A673 (cell line): ENCODE measurements at regions not wholly inside any gene's neighbourhood (a gene's known extent, or its start where the extent isn't known, plus 50 kb on each side); places are given as distances from the start of the nearest gene placed in this dataset.

Source experiments
- BruUV-seq: library from RNA; stranded (reverse); fragments of 400-500 nt; replicated peaks from 2 replicates; lab custom pipeline; 2021; lab: Mats Ljungman, UMichigan
- CTCF ChIA-PET: fragments of 300-600 bp; sonication (Branson Sonifier 250); formaldehyde crosslinking; loops from one replicate; lab custom pipeline; 2022; ENCODE audit warnings: antibody characterized with exemption; lab: Charles Lee
- POLR2A ChIA-PET: fragments of 300-600 bp; sonication (Branson Sonifier 250); formaldehyde crosslinking; loops from one replicate; lab custom pipeline; 2022; ENCODE audit warnings: antibody characterized with exemption; ENCODE audit not compliant: low non-redundant PET; lab: Charles Lee
- DNase-seq: peaks from one replicate; pipeline ENCODE4 v3.0.0-alpha.2; 2015; ENCODE audit warnings: low spot score
- H3K27ac ChIP-seq: fragments of 200-600 bp; sonication (generic); 2 replicates; pipeline ENCODE4 v1.5.1; 2016; ENCODE audit warnings: mixed run types, low read depth, mild to moderate bottlenecking, mixed read lengths, antibody characterized with exemption, low read length; ENCODE audit not compliant: poor library complexity, severe bottlenecking
- H3K27me3 ChIP-seq: fragments of 200-600 bp; sonication (generic); replicated peaks from 2 replicates; pipeline ENCODE4 v1.6.1; 2017; ENCODE audit warnings: mixed run types, low read depth, mild to moderate bottlenecking, mixed read lengths, antibody characterized with exemption, low read length; ENCODE audit not compliant: insufficient read depth, poor library complexity
- H3K36me3 ChIP-seq: fragments of 200-600 bp; sonication (generic); 2 replicates; pipeline ENCODE4 v1.6.1; 2016; ENCODE audit warnings: mixed run types, mild to moderate bottlenecking, mixed read lengths, antibody characterized with exemption, low read length; ENCODE audit not compliant: insufficient read depth, poor library complexity, severe bottlenecking
- H3K4me1 ChIP-seq: fragments of 200-600 bp; sonication (generic); 2 replicates; pipeline ENCODE4 v1.6.1; 2017; ENCODE audit warnings: mixed run types, mild to moderate bottlenecking, mixed read lengths, antibody characterized with exemption, low read length; ENCODE audit not compliant: insufficient read depth, poor library complexity, severe bottlenecking
- H3K4me3 ChIP-seq: fragments of 200-600 bp; sonication (generic); 2 replicates; pipeline ENCODE4 v1.5.1; 2016; ENCODE audit warnings: low read depth, mixed run types, mild to moderate bottlenecking, mixed read lengths, low read length; ENCODE audit not compliant: poor library complexity, severe bottlenecking
- H3K9me3 ChIP-seq: fragments of 200-600 bp; sonication (generic); 2 replicates; pipeline ENCODE4 v1.6.1; 2016; ENCODE audit warnings: mixed run types, low read depth, mild to moderate bottlenecking, mixed read lengths, antibody characterized with exemption, low read length; ENCODE audit not compliant: poor library complexity, severe bottlenecking
- EZH2 ChIP-seq: fragments of 200-600 bp; sonication (generic); IDR thresholded peaks from 2 replicates; pipeline ENCODE4 v1.6.1; 2017; ENCODE audit warnings: borderline replicate concordance, low read depth, mild to moderate bottlenecking, mixed read lengths, antibody characterized with exemption, low read length; ENCODE audit not compliant: poor library complexity, severe bottlenecking
- intact Hi-C: fragments of 100-400 bp; cut with micrococcal nuclease; formaldehyde crosslinking; loops from one replicate; pipeline ENCODE4 v1.10.0; 2022; ENCODE audit not compliant: unreplicated experiment
- TF ChIP-seq, protein P1 (sequence below): fragments of 300-800, 200-600 bp; sonication (generic); conservative IDR thresholded peaks from 2 replicates; pipeline ENCODE4 v1.5.1; 2017; ENCODE audit warnings: low read depth, mild to moderate bottlenecking, antibody characterized with exemption, low read length, moderate library complexity, mixed read lengths

DNA sequence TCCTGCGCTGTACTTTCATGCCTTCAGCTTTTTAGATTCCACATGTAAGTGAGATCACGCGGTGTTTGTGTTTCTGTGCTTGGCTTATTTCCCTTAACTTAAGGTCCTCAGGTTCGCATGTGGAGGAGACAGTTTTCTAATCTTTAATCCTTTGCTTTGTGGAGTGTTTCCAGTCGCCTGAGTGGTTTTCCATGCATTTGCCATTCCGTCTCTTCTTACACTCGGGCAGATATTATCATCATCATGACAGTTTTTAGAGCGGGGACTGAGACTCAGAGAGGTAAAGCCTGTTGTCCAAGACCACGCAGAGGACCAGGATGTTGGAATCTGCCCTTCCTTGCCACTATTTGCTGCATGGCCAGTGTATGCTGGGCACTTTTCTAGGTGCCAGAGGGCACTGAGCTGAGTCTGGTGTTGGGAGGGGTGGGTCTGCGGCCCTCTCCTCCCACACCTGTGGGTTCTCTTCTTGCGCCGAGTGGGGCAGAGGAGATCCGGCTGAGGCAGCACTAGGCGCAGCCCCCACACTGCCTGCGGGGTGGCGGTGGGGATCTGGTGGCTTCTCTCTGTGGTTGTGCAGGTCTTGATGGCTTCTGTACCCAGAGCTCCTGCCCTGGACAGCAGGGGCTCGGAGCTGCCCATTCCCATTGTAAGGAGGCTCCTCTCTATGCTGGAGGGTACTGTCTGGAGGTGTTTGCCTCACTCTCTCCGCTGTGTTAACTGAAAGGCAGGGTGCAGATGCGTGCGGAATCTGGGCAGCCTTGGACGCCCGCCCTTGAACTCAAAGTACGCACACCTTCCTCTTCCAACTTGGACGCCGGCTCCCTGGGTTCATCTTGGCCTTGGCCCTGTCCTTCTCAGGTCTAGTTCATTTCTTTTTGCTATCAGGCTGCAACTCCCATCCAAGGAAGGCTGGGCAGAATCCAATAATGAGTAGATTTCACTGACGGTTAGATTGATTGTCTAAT is 156.0 kb upstream of the RGMA start:
- POLR2A ChIA-PET, result no interaction called here
- CTCF ChIA-PET, result no interaction called here
- Histone ChIP-seq H3K36me3 (no peaks in the 10 kb centered on the region), H3K27ac (no peak overlapping the region), H3K4me3 (no peak overlapping the region), H3K27me3 (no peaks in the 10 kb centered on the region), H3K9me3 (no peaks in the 10 kb centered on the region), H3K4me1 (no peaks in the 10 kb centered on the region)
- TF ChIP-seq, protein P1, sequence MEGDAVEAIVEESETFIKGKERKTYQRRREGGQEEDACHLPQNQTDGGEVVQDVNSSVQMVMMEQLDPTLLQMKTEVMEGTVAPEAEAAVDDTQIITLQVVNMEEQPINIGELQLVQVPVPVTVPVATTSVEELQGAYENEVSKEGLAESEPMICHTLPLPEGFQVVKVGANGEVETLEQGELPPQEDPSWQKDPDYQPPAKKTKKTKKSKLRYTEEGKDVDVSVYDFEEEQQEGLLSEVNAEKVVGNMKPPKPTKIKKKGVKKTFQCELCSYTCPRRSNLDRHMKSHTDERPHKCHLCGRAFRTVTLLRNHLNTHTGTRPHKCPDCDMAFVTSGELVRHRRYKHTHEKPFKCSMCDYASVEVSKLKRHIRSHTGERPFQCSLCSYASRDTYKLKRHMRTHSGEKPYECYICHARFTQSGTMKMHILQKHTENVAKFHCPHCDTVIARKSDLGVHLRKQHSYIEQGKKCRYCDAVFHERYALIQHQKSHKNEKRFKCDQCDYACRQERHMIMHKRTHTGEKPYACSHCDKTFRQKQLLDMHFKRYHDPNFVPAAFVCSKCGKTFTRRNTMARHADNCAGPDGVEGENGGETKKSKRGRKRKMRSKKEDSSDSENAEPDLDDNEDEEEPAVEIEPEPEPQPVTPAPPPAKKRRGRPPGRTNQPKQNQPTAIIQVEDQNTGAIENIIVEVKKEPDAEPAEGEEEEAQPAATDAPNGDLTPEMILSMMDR, result no peak
- no peak for TF ChIP-seq EZH2
- no TSS peak for BruUV-seq
- no peak for DNase-seq
- intact Hi-C loops, result no loop called here

DNA sequence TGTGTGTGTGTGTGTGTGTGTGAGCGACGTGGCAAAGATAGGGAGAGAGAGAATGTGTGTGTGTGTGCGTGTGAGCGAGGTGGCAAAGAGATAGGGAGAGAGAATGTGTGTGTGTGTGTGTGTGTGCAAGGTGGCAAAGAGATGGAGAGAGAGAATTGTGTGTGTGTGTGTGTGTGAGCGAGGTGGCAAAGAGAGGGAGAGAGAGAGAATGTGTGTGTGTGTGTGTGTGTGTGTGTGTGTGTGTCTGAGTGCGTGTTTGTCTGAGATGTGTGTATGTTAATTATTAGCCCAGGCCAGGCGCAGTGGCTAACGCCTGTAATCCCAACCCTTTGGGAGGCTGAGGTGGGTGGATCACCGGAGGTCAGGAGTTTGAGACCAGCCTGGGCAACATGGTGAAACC is 154.6 kb upstream of the RGMA start:
- BruUV-seq, result no TSS peak
- TF ChIP-seq, protein P1, result no peak
- TF ChIP-seq EZH2, result no peak
- Histone ChIP-seq H3K27me3 (no peaks in the 10 kb centered on the region), H3K4me1 (no peaks in the 10 kb centered on the region), H3K36me3 (no peaks in the 10 kb centered on the region), H3K4me3 (no peak overlapping the region), H3K27ac (no peak overlapping the region), H3K9me3 (no peaks in the 10 kb centered on the region)
- POLR2A ChIA-PET, result no interaction called here
- DNase-seq, result no peak
- CTCF ChIA-PET, result no interaction called here
- intact Hi-C loops, result no loop called here

DNA sequence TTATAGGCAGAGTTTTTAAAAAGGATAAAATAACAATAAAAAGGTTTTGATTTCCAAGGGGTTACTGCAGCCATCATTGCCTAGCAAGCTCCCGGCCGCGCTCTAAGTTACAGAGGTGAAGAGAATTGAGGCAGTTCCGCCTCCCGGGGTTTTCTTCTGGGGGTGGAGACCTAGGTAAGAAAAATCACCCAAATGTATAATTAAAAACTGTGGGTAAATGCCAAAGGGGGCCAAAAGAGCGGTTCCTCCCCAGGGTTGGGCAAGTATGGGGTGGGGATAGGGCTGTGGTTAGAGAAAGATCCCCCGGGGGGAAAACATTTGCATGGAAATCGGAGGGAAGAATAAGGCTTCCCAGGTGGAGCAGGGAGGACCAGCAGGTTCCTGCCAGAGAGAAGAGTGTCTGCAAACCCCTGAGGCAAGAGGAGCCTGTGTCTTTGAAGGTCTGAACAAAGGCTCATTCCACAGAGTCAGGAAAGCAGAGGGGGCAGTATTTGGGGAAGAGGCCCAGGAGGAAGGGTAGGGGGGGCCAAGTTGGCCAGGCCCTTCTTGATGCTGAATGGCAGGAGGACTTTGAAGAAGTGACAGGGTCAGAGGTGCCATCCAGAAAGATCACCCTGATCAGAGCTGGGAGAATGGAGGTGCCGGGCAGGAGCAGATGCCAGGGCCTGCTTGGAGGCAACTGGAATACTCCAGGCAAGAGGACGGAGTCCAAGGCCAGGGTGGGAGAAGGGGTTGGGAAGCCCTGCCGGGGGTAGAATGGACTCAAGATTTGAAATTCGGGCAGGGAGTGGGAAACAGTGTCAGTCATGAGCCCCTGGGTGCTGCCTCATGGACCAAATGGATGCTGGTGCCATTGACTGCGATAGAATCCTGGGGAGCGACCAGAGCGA is 152.9 kb upstream of the RGMA start:
- Histone ChIP-seq H3K4me3 (no peak overlapping the region), H3K9me3 (no peaks in the 10 kb centered on the region), H3K27ac (no peak overlapping the region), H3K4me1 (no peaks in the 10 kb centered on the region), H3K27me3 (no peaks in the 10 kb centered on the region), H3K36me3 (no peaks in the 10 kb centered on the region)
- TF ChIP-seq EZH2, result no peak
- TF ChIP-seq, protein P1, result no peak
- BruUV-seq, result no TSS peak
- CTCF ChIA-PET, result no interaction called here
- DNase-seq, result no peak
- POLR2A ChIA-PET, result no interaction called here
- intact Hi-C loops, result no loop called here
